H9 (cell line): ENCODE measurements at regions not wholly inside any gene's neighbourhood (a gene's known extent, or its start where the extent isn't known, plus 50 kb on each side); places are given as distances from the start of the nearest gene placed in this dataset.
A peak's percentile ranks its signal among the peaks of the same experiment; 100 is the strongest.

Experiments used
- DNase-seq: peaks from one replicate; pipeline ENCODE4 v3.0.0-alpha.2; 2017
- H2AFZ ChIP-seq: one replicate; pipeline ENCODE4 v1.6.1; 2013; ENCODE audit warnings: mild to moderate bottlenecking, low read length, control low read depth, moderate library complexity
- H2AK5ac ChIP-seq: 2 replicates; pipeline ENCODE4 v1.6.1; 2013; ENCODE audit warnings: low read length, control low read depth, mixed read lengths; ENCODE audit not compliant: insufficient read length
- H2BK120ac ChIP-seq: one replicate; pipeline ENCODE4 v1.6.1; 2013; ENCODE audit warnings: low read depth, mild to moderate bottlenecking, low read length, control low read depth, inconsistent platforms; ENCODE audit not compliant: poor library complexity, severe bottlenecking
- H2BK12ac ChIP-seq: 2 replicates; pipeline ENCODE4 v1.6.1; 2013; ENCODE audit warnings: low read length, control low read depth, mixed read lengths, low read depth; ENCODE audit not compliant: insufficient read length
- H2BK15ac ChIP-seq: 2 replicates; pipeline ENCODE4 v1.6.1; 2013; ENCODE audit warnings: low read depth, low read length, control low read depth
- H2BK20ac ChIP-seq: one replicate; pipeline ENCODE4 v1.6.1; 2013; ENCODE audit warnings: low read depth, mild to moderate bottlenecking, low read length, control low read depth, inconsistent platforms; ENCODE audit not compliant: poor library complexity, severe bottlenecking
- H2BK5ac ChIP-seq: 2 replicates; pipeline ENCODE4 v1.6.1; 2013; ENCODE audit warnings: low read length, control low read depth, mixed read lengths; ENCODE audit not compliant: insufficient read length
- H3K14ac ChIP-seq: 2 replicates; pipeline ENCODE4 v1.6.1; 2013; ENCODE audit warnings: low read length, control low read depth; ENCODE audit not compliant: insufficient read depth
- H3K18ac ChIP-seq: 2 replicates; pipeline ENCODE4 v1.6.1; 2013; ENCODE audit warnings: low read depth, mild to moderate bottlenecking, mixed read lengths, low read length, control low read depth; ENCODE audit not compliant: insufficient read length
- H3K23ac ChIP-seq: 2 replicates; pipeline ENCODE4 v1.6.1; 2013; ENCODE audit warnings: low read length, control low read depth, mixed read lengths, low read depth; ENCODE audit not compliant: insufficient read length
- H3K23me2 ChIP-seq: 2 replicates; pipeline ENCODE4 v1.6.1; 2013; ENCODE audit warnings: low read depth, mild to moderate bottlenecking, mixed read lengths, low read length, control low read depth; ENCODE audit not compliant: insufficient read length, poor library complexity, severe bottlenecking
- H3K27ac ChIP-seq: 2 replicates; pipeline ENCODE4 v1.5.1; 2013; ENCODE audit warnings: low read length, control low read depth, mixed read lengths, low read depth; ENCODE audit not compliant: insufficient read length
- H3K27me3 ChIP-seq: 2 replicates; pipeline ENCODE4 v1.6.1; 2013; ENCODE audit warnings: low read length, control low read depth, inconsistent platforms; ENCODE audit not compliant: insufficient read depth
- H3K4ac ChIP-seq: 2 replicates; pipeline ENCODE4 v1.6.1; 2013; ENCODE audit warnings: low read depth, mild to moderate bottlenecking, control low read depth, inconsistent platforms, low read length, moderate library complexity
- H3K4me1 ChIP-seq: 2 replicates; pipeline ENCODE4 v1.6.1; 2013; ENCODE audit warnings: low read length, control low read depth, inconsistent platforms; ENCODE audit not compliant: insufficient read depth
- H3K4me2 ChIP-seq: 2 replicates; pipeline ENCODE4 v1.6.1; 2013; ENCODE audit warnings: low read length, control low read depth, mixed read lengths; ENCODE audit not compliant: insufficient read length, insufficient read depth
- H3K56ac ChIP-seq: 2 replicates; pipeline ENCODE4 v1.6.1; 2013; ENCODE audit warnings: low read depth, mild to moderate bottlenecking, mixed read lengths, low read length, control low read depth; ENCODE audit not compliant: insufficient read length
- H3K79me1 ChIP-seq: 2 replicates; pipeline ENCODE4 v1.6.1; 2013; ENCODE audit warnings: low read depth, mild to moderate bottlenecking, moderate library complexity, low read length, control low read depth, inconsistent platforms; ENCODE audit not compliant: insufficient read depth, poor library complexity, severe bottlenecking
- H3K79me2 ChIP-seq: 2 replicates; pipeline ENCODE4 v1.6.1; 2013; ENCODE audit warnings: low read length, control low read depth, inconsistent platforms; ENCODE audit not compliant: insufficient read depth
- H3K9ac ChIP-seq: 2 replicates; pipeline ENCODE4 v1.6.1; 2013; ENCODE audit warnings: low read length, control low read depth, mixed read lengths; ENCODE audit not compliant: insufficient read length; ENCODE audit errors: extremely low read depth
- H3K9me3 ChIP-seq: one replicate; pipeline ENCODE4 v1.6.1; 2013; ENCODE audit warnings: low read depth, low read length, inconsistent platforms; ENCODE audit not compliant: control insufficient read depth
- H3T11ph ChIP-seq: one replicate; pipeline ENCODE4 v1.6.1; 2013; ENCODE audit warnings: mild to moderate bottlenecking, low read length, control low read depth, inconsistent platforms
- H4K20me1 ChIP-seq: one replicate; pipeline ENCODE4 v1.6.1; 2013; ENCODE audit not compliant: control insufficient read depth, insufficient read length, insufficient read depth
- H4K5ac ChIP-seq: 2 replicates; pipeline ENCODE4 v1.6.1; 2013; ENCODE audit warnings: low read depth, mild to moderate bottlenecking, mixed read lengths, low read length, control low read depth; ENCODE audit not compliant: insufficient read length
- H4K8ac ChIP-seq: replicated peaks from 2 replicates; pipeline ENCODE4 v1.6.1; 2013; ENCODE audit warnings: low read length, control low read depth, mixed read lengths, low read depth; ENCODE audit not compliant: insufficient read length
- H4K91ac ChIP-seq: 2 replicates; pipeline ENCODE4 v1.6.1; 2013; ENCODE audit warnings: low read depth, mild to moderate bottlenecking, moderate library complexity, mixed read lengths, low read length, control low read depth; ENCODE audit not compliant: insufficient read length
- H3K27ac Mint-ChIP-seq, 3 experiments: 2 replicates in 2 of 3; 3 replicates in 1 of 3; pipeline ENCODE4 v1.8.0; 2020 to 2021; ENCODE audit warnings: mixed read lengths in 3 of 3, mild to moderate bottlenecking in 1 of 3, moderate library complexity in 1 of 3
- H3K27me3 Mint-ChIP-seq: 2 replicates; pipeline ENCODE4 v1.8.0; 2021; ENCODE audit warnings: low read depth, mild to moderate bottlenecking, moderate library complexity, mixed read lengths
- H3K36me3 Mint-ChIP-seq, 3 experiments: 2 replicates in 2 of 3; 3 replicates in 1 of 3; pipeline ENCODE4 v1.8.0; 2020 to 2021; ENCODE audit warnings: low read depth in 3 of 3, mixed read lengths in 3 of 3; ENCODE audit not compliant: insufficient read depth in 1 of 3
- H3K4me1 Mint-ChIP-seq, 2 experiments: 2 replicates each; pipeline ENCODE4 v1.8.0; 2020; ENCODE audit warnings: mixed read lengths in 2 of 2
- H3K4me3 Mint-ChIP-seq, 2 experiments: 2 replicates in 1 of 2; 3 replicates in 1 of 2; pipeline ENCODE4 v1.8.0; 2020 to 2021; ENCODE audit warnings: mild to moderate bottlenecking in 2 of 2, mixed read lengths in 2 of 2, moderate library complexity in 1 of 2
- H3K9me3 Mint-ChIP-seq, 2 experiments: 2 replicates in 1 of 2; 3 replicates in 1 of 2; pipeline ENCODE4 v1.8.0; 2020; ENCODE audit warnings: mild to moderate bottlenecking in 2 of 2, mixed read lengths in 2 of 2, moderate library complexity in 1 of 2
- WGBS: extraction: QIAGEN DNeasy Blood & Tissue Kit; methylation state at CpG from one replicate; pipeline ENCODE4 v1.1.7; 2013; ENCODE audit warnings: missing lambda C conversion rate, low lambda C conversion rate, mixed read lengths; ENCODE audit not compliant: insufficient read length; ENCODE audit errors: extremely low coverage; 5-methylcytosine and 5-hydroxymethylcytosine counted together
- TF ChIP-seq, protein P1 (sequence below): fragments of 200-600 bp; sonication (generic); conservative IDR thresholded peaks from 3 replicates; pipeline ENCODE4 v1.8.0; 2021; ENCODE audit warnings: antibody characterized with exemption, mild to moderate bottlenecking

DNA sequence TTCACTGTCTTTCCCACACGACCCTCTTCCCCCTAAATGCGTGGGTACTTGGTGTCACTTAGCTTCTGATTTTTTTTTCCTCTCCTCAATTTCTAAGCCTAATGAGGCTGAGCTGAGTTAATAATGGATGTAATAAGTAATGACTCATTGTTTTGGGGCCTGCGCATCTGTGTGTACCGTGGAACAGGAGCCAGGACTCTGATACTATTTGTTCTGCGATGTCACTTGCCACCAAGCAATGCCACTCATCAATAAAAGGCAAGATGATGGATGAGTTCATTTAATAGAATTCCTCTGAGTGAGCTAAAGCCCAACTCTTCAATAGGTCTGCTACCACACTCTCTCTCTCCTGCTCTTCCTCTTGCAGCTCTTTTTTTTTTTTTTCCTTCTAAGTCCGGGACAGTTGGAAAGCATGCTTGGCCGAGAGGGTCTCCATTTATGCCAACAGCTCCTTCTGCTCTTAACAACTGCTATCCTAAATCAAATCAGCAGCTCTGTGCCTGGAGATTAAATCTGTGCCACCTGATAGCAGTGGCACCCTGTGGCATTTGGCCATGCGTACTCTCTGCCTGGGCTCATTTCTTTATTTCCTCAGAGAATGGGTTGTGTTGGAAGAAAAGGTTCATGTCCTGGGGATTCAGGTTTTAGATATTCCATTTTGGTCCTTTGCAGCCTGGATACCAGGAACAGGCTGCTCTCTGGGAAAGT lies 1284.2 kb upstream of the PIK3C3 start:
- H3K27me3 ChIP-seq: no peaks in the 10 kb centered on the region
- no peaks in the 10 kb centered on the region for H3K4me1 ChIP-seq
- no peak overlapping the region for H3K23ac ChIP-seq
- H2BK5ac ChIP-seq: no peak overlapping the region
- no peak overlapping the region for H4K91ac ChIP-seq
- no peaks in the 10 kb centered on the region for H3K79me1 ChIP-seq
- peak overlapping the region in 2 of 3 experiments; percentile 7 to 8; a peak in 3 of 7 replicates for H3K27ac Mint-ChIP-seq
- no peak overlapping the region for H3K27ac ChIP-seq
- H4K8ac ChIP-seq: no peak overlapping the region
- no peak overlapping the region for H2AK5ac ChIP-seq
- no peak overlapping the region for H2BK15ac ChIP-seq
- H4K5ac ChIP-seq: no peak overlapping the region
- H2BK12ac ChIP-seq: no peak overlapping the region
- no peak overlapping the region for H3K56ac ChIP-seq
- no peaks in the 10 kb centered on the region for H3K9me3 Mint-ChIP-seq
- no peak for DNase-seq
- no peak overlapping the region for H3K14ac ChIP-seq
- H3K23me2 ChIP-seq: no peaks in the 10 kb centered on the region
- H3K27me3 Mint-ChIP-seq: no peaks in the 10 kb centered on the region
- H3K4ac ChIP-seq: no peak overlapping the region
- no peaks in the 10 kb centered on the region for H3K9me3 ChIP-seq
- WGBS: no CpG with 5 or more reads among the region's 8 CpGs
- H2BK120ac ChIP-seq: no peak overlapping the region
- no peak overlapping the region for H3K18ac ChIP-seq
- H3K4me2 ChIP-seq: no peak overlapping the region
- no peak overlapping the region for H3K9ac ChIP-seq
- TF ChIP-seq, protein P1, sequence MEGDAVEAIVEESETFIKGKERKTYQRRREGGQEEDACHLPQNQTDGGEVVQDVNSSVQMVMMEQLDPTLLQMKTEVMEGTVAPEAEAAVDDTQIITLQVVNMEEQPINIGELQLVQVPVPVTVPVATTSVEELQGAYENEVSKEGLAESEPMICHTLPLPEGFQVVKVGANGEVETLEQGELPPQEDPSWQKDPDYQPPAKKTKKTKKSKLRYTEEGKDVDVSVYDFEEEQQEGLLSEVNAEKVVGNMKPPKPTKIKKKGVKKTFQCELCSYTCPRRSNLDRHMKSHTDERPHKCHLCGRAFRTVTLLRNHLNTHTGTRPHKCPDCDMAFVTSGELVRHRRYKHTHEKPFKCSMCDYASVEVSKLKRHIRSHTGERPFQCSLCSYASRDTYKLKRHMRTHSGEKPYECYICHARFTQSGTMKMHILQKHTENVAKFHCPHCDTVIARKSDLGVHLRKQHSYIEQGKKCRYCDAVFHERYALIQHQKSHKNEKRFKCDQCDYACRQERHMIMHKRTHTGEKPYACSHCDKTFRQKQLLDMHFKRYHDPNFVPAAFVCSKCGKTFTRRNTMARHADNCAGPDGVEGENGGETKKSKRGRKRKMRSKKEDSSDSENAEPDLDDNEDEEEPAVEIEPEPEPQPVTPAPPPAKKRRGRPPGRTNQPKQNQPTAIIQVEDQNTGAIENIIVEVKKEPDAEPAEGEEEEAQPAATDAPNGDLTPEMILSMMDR: no peak
- H4K20me1 ChIP-seq: no peaks in the 10 kb centered on the region
- H3K4me3 Mint-ChIP-seq: no peak overlapping the region
- H3K4me1 Mint-ChIP-seq: peaks cover 7 to 10% of the 10 kb centered on the region in 2 experiments
- H3K79me2 ChIP-seq: no peaks in the 10 kb centered on the region
- H2BK20ac ChIP-seq: no peak overlapping the region
- H3T11ph ChIP-seq: no peak overlapping the region
- no peak overlapping the region for H2AFZ ChIP-seq
- no peaks in the 10 kb centered on the region for H3K36me3 Mint-ChIP-seq
